HFFc6 (cell line): ENCODE measurements at regions not wholly inside any gene's neighbourhood (a gene's known extent, or its start where the extent isn't known, plus 50 kb on each side); places are given as distances from the start of the nearest gene placed in this dataset.
A peak's percentile ranks its signal among the peaks of the same experiment; 100 is the strongest.

ENCODE experiments used
- DNase-seq: peaks from one replicate; pipeline ENCODE4 v3.0.0-alpha.2; 2018
- H3K27ac Mint-ChIP-seq: 2 replicates; pipeline ENCODE4 v1.8.0; 2020; ENCODE audit warnings: mild to moderate bottlenecking, mixed read lengths
- H3K27me3 Mint-ChIP-seq: 2 replicates; pipeline ENCODE4 v1.8.0; 2021; ENCODE audit warnings: mild to moderate bottlenecking, moderate library complexity, mixed read lengths; ENCODE audit not compliant: insufficient read depth
- H3K36me3 Mint-ChIP-seq: 2 replicates; pipeline ENCODE4 v1.8.0; 2021; ENCODE audit warnings: low read depth, mixed read lengths
- H3K4me1 Mint-ChIP-seq: 2 replicates; pipeline ENCODE4 v1.8.0; 2020; ENCODE audit warnings: low read depth, mixed read lengths
- H3K4me3 Mint-ChIP-seq: 2 replicates; pipeline ENCODE4 v1.8.0; 2020; ENCODE audit warnings: mild to moderate bottlenecking, moderate library complexity, mixed read lengths
- H3K9me3 Mint-ChIP-seq: 2 replicates; pipeline ENCODE4 v1.8.0; 2020; ENCODE audit warnings: mild to moderate bottlenecking, mixed read lengths
- TF ChIP-seq, protein P1 (sequence below): fragments of 200-600 bp; sonication (generic); IDR thresholded peaks from 2 replicates; pipeline ENCODE4 v1.5.0; 2021; ENCODE audit warnings: antibody characterized with exemption, mild to moderate bottlenecking

GRCh38 chr11:19502691-19503253 lies 209.9 kb upstream of the NAV2 start:
- no peak overlapping the region for H3K4me3 Mint-ChIP-seq
- H3K36me3 Mint-ChIP-seq: no peaks in the 10 kb centered on the region
- TF ChIP-seq, protein P1, sequence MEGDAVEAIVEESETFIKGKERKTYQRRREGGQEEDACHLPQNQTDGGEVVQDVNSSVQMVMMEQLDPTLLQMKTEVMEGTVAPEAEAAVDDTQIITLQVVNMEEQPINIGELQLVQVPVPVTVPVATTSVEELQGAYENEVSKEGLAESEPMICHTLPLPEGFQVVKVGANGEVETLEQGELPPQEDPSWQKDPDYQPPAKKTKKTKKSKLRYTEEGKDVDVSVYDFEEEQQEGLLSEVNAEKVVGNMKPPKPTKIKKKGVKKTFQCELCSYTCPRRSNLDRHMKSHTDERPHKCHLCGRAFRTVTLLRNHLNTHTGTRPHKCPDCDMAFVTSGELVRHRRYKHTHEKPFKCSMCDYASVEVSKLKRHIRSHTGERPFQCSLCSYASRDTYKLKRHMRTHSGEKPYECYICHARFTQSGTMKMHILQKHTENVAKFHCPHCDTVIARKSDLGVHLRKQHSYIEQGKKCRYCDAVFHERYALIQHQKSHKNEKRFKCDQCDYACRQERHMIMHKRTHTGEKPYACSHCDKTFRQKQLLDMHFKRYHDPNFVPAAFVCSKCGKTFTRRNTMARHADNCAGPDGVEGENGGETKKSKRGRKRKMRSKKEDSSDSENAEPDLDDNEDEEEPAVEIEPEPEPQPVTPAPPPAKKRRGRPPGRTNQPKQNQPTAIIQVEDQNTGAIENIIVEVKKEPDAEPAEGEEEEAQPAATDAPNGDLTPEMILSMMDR: no peak
- H3K4me1 Mint-ChIP-seq: no peaks in the 10 kb centered on the region
- no peak overlapping the region for H3K27ac Mint-ChIP-seq
- DNase-seq: no peak
- peaks cover 20% of the 10 kb centered on the region for H3K27me3 Mint-ChIP-seq
- no peaks in the 10 kb centered on the region for H3K9me3 Mint-ChIP-seq

DNA sequence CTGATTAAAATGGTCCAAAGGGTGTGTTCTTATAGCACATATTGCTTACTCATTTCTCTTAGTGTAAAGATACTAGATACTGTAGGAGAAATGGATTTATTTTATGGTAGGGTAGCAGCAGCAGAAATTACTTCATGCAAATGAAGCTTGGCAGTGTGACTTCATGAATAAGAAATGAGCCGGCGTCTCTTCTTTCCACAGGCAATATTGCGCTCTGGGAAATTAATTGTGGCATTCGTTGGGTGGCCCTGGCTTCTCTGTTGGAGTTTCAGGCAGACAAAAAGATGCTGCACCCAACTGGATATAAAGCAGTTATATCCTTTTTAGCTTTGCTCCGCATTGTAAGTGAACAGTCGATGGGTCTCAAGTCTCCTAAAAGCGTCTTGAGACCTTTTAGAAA lies 211.0 kb upstream of the NAV2 start:
- Mint-ChIP-seq H3K36me3 (no peaks in the 10 kb centered on the region), H3K27me3 (peaks cover 21% of the 10 kb centered on the region), H3K27ac (no peak overlapping the region), H3K9me3 (no peaks in the 10 kb centered on the region), H3K4me3 (no peak overlapping the region), H3K4me1 (no peaks in the 10 kb centered on the region)
- TF ChIP-seq, protein P1: no peak
- no peak for DNase-seq

DNA sequence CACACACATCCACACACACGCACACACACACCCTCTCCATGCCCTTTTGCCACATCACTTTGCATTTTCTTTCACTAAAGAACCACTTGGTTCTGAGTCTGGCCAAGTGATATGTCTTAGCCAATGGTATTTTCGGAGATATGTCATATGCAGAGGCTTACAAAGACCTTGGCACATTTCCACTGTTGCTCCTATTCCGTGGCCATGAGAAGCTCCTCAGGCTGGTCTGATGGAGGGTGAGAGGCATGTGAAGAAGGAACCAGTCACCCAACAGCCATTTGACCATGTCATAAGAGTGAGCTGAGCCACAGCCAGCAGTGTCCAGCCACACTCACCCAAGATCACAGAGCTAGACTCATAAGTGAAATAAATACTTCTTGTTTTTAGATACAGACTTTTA lies 212.6 kb upstream of the NAV2 start:
- Mint-ChIP-seq H3K9me3 (no peaks in the 10 kb centered on the region), H3K4me1 (no peaks in the 10 kb centered on the region), H3K27ac (no peak overlapping the region), H3K27me3 (peaks cover 19% of the 10 kb centered on the region), H3K4me3 (no peak overlapping the region), H3K36me3 (no peaks in the 10 kb centered on the region)
- TF ChIP-seq, protein P1: no peak
- peak; percentile 77 for DNase-seq

DNA sequence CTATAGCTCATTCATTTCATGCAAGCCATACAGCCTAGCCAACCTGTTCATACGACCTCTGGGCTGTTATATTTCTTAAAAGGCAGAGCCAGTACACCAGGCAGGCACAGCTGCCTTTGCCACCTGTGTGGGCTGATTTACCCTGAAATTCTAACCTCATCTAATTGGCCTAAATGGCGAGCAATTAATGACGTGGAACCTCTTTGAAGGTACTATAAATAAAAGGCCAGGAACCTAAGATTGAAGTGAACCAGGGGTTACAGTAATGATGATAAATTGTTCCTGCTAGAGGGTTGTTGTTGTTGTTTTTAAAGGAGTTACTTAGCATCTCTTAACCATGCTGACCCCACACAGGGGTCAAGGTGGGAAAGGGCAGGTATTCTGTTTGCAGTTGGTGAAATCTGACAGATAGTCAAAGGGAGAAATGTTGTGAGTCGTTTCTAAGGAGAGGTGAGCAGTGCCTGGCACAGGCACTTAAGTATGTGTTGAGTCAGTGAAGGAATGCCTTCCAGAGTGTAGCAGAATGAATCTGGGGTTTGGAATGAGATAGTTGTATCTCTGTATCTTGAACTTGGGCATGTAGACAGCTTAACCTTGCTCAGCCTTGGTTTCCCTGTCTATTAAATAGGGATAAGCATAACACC lies 213.5 kb upstream of the NAV2 start:
- H3K9me3 Mint-ChIP-seq: no peaks in the 10 kb centered on the region
- peaks cover 24% of the 10 kb centered on the region for H3K27me3 Mint-ChIP-seq
- TF ChIP-seq, protein P1: no peak
- no peak overlapping the region for H3K4me3 Mint-ChIP-seq
- no peaks in the 10 kb centered on the region for H3K4me1 Mint-ChIP-seq
- H3K27ac Mint-ChIP-seq: no peak overlapping the region
- no peaks in the 10 kb centered on the region for H3K36me3 Mint-ChIP-seq
- DNase-seq: peak; percentile 58

DNA sequence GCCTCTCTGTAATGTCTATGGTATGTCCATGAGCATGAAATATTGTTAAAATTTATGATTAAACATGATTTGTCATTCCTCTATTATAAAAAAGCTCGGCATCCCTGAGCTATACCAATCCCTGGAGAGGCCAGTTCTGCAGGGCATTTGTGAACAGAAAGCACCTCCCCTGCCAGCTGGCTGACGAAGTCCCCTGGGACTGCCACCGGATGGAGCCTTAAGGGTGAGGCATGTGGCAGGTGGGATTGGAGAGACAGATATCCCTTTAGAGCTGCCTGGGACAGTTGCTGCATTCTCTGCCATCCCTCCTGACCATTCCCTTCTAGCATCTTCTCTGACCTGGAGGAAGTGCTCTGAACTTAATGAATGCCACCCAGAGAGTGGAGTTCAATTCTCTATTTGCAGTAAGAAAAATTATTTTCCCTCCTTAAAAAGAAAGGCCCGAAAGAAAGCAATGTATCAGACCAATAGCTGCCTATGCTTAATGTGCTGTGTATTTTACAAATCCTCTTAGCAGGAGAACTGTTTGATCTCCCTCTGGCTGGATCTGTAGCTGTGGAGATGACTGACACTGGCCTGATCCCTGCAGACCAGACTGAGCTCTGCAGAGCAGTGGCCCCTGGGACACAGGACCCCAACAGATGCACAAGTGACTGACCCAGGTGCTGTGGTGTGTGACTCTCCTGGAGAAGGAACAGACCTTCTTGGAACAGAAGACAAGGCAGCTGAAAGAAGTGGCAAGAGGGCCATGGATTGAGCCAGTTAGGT lies 219.0 kb upstream of the NAV2 start:
- TF ChIP-seq, protein P1: no peak
- Mint-ChIP-seq H3K27me3 (peaks cover 29% of the 10 kb centered on the region), H3K4me3 (no peak overlapping the region), H3K9me3 (no peaks in the 10 kb centered on the region), H3K27ac (no peak overlapping the region), H3K4me1 (no peaks in the 10 kb centered on the region), H3K36me3 (no peaks in the 10 kb centered on the region)
- DNase-seq: no peak
